Neural progenitor cell (in vitro differentiated cells): ENCODE measurements at regions not wholly inside any gene's neighbourhood (a gene's known extent, or its start where the extent isn't known, plus 50 kb on each side); places are given as distances from the start of the nearest gene placed in this dataset.

Source experiments
- DNase-seq: peaks from one replicate; pipeline ENCODE4 v3.0.0-alpha.2; 2016; ENCODE audit warnings: low spot score
- H2AFZ ChIP-seq: fragments of 200-600 bp; sonication (generic); replicated peaks from 2 replicates; pipeline ENCODE4 v1.6.1; 2016; ENCODE audit warnings: antibody characterized with exemption
- H3F3A ChIP-seq: fragments of 200-600 bp; sonication (generic); 2 replicates; pipeline ENCODE4 v1.6.1; 2016; ENCODE audit warnings: antibody characterized with exemption, low read depth
- H3K27ac ChIP-seq: fragments of 200-600 bp; sonication (generic); 2 replicates; pipeline ENCODE4 v1.5.1; 2016; ENCODE audit warnings: mild to moderate bottlenecking
- H3K27me3 ChIP-seq: fragments of 200-600 bp; sonication (generic); 2 replicates; pipeline ENCODE4 v1.6.1; 2016; ENCODE audit warnings: mild to moderate bottlenecking, moderate library complexity
- H3K36me3 ChIP-seq: fragments of 200-600 bp; sonication (generic); 2 replicates; pipeline ENCODE4 v1.5.1; 2016
- H3K4me1 ChIP-seq: fragments of 200-600 bp; sonication (generic); 2 replicates; pipeline ENCODE4 v1.6.1; 2016; ENCODE audit warnings: mixed run types
- H3K4me2 ChIP-seq: fragments of 200-600 bp; sonication (generic); 2 replicates; pipeline ENCODE4 v1.6.1; 2016
- H3K4me3 ChIP-seq: fragments of 200-600 bp; sonication (generic); 2 replicates; pipeline ENCODE4 v1.5.1; 2016
- H3K79me2 ChIP-seq: fragments of 200-600 bp; sonication (generic); 2 replicates; pipeline ENCODE4 v1.6.1; 2016; ENCODE audit warnings: low read depth
- H3K9ac ChIP-seq: fragments of 200-600 bp; sonication (generic); 2 replicates; pipeline ENCODE4 v1.6.1; 2016
- H3K9me3 ChIP-seq: fragments of 200-600 bp; sonication (generic); 2 replicates; pipeline ENCODE4 v1.5.1; 2016; ENCODE audit warnings: low read depth
- H4K20me1 ChIP-seq: fragments of 200-600 bp; sonication (generic); 2 replicates; pipeline ENCODE4 v1.6.1; 2016; ENCODE audit warnings: low read depth
- H3K27ac Mint-ChIP-seq: 3 replicates; pipeline ENCODE4 v1.8.0; 2021; ENCODE audit warnings: mixed read lengths
- H3K27me3 Mint-ChIP-seq: 2 replicates; pipeline ENCODE4 v1.8.0; 2022; ENCODE audit warnings: low read depth, mild to moderate bottlenecking, inconsistent platforms, moderate library complexity, mixed read lengths; ENCODE audit not compliant: insufficient read depth
- H3K36me3 Mint-ChIP-seq: 3 replicates; pipeline ENCODE4 v1.8.0; 2021; ENCODE audit warnings: mixed read lengths
- H3K4me1 Mint-ChIP-seq: 3 replicates; pipeline ENCODE4 v1.8.0; 2021; ENCODE audit warnings: mixed read lengths
- H3K4me3 Mint-ChIP-seq: 3 replicates; pipeline ENCODE4 v1.8.0; 2021; ENCODE audit warnings: mild to moderate bottlenecking, moderate library complexity, mixed read lengths
- H3K9me3 Mint-ChIP-seq: 3 replicates; pipeline ENCODE4 v1.8.0; 2020; ENCODE audit warnings: mixed read lengths
- CTCF ChIP-seq: fragments of 200-600 bp; sonication (generic); IDR thresholded peaks from 2 replicates; pipeline ENCODE4 v1.5.1; 2017; ENCODE audit warnings: antibody characterized with exemption, mild to moderate bottlenecking
- EZH2 ChIP-seq: fragments of 200-600 bp; sonication (generic); IDR thresholded peaks from 2 replicates; pipeline ENCODE4 v1.6.1; 2017; ENCODE audit warnings: antibody characterized with exemption, mild to moderate bottlenecking, moderate library complexity
- EZH2phosphoT487 ChIP-seq: fragments of 200-600 bp; sonication (generic); IDR thresholded peaks from 2 replicates; pipeline ENCODE4 v1.6.1; 2017; ENCODE audit warnings: antibody characterized with exemption

- Histone ChIP-seq H3K4me2 (no peak overlapping the region), H3K79me2 (no peaks in the 10 kb centered on the region), H2AFZ (no peak overlapping the region), H3K9ac (no peak overlapping the region), H3F3A (no peaks in the 10 kb centered on the region), H3K9me3 (no peaks in the 10 kb centered on the region), H3K4me3 (no peak overlapping the region), H3K27me3 (no peaks in the 10 kb centered on the region), H4K20me1 (no peaks in the 10 kb centered on the region), H3K4me1 (peaks cover 7% of the 10 kb centered on the region), H3K27ac (no peak overlapping the region), H3K36me3 (no peaks in the 10 kb centered on the region)
- no peak for TF ChIP-seq EZH2
- no peak for TF ChIP-seq CTCF
- DNase-seq, result no peak
- Mint-ChIP-seq H3K36me3 (no peaks in the 10 kb centered on the region), H3K27me3 (no peaks in the 10 kb centered on the region), H3K27ac (no peak overlapping the region), H3K9me3 (no peaks in the 10 kb centered on the region), H3K4me1 (no peaks in the 10 kb centered on the region), H3K4me3 (no peak overlapping the region)
Observed at GRCh38 chr10:60479305-60480020, 89.8 kb upstream of the ANK3 start.

GRCh38 chr10:60476451-60476850 is 86.8 kb upstream of the ANK3 start:
- DNase-seq, result no peak
- Mint-ChIP-seq H3K9me3 (no peaks in the 10 kb centered on the region), H3K36me3 (no peaks in the 10 kb centered on the region), H3K4me3 (no peak overlapping the region), H3K27me3 (no peaks in the 10 kb centered on the region), H3K4me1 (no peaks in the 10 kb centered on the region), H3K27ac (no peak overlapping the region)
- Histone ChIP-seq H3K79me2 (no peaks in the 10 kb centered on the region), H3F3A (no peaks in the 10 kb centered on the region), H2AFZ (no peak overlapping the region), H3K9ac (no peak overlapping the region), H3K9me3 (no peaks in the 10 kb centered on the region), H3K4me3 (no peak overlapping the region), H3K4me1 (peaks cover 7% of the 10 kb centered on the region), H3K4me2 (no peak overlapping the region), H3K36me3 (no peaks in the 10 kb centered on the region), H3K27me3 (no peaks in the 10 kb centered on the region), H4K20me1 (no peaks in the 10 kb centered on the region), H3K27ac (no peak overlapping the region)
- TF ChIP-seq EZH2phosphoT487 (no peak), EZH2 (no peak), CTCF (no peak)

GRCh38 chr10:60473557-60473956 is 83.9 kb upstream of the ANK3 start:
- no peak overlapping the region for H3K27ac Mint-ChIP-seq
- Histone ChIP-seq H2AFZ (no peak overlapping the region), H4K20me1 (no peaks in the 10 kb centered on the region), H3K4me1 (no peaks in the 10 kb centered on the region), H3K4me3 (no peak overlapping the region), H3K4me2 (no peak overlapping the region), H3K36me3 (no peaks in the 10 kb centered on the region), H3F3A (no peaks in the 10 kb centered on the region), H3K27me3 (no peaks in the 10 kb centered on the region), H3K9me3 (no peaks in the 10 kb centered on the region), H3K9ac (no peak overlapping the region), H3K27ac (no peak overlapping the region), H3K79me2 (no peaks in the 10 kb centered on the region)
- TF ChIP-seq EZH2phosphoT487 (no peak), CTCF (no peak), EZH2 (no peak)
- H3K4me1 Mint-ChIP-seq, result no peaks in the 10 kb centered on the region
- DNase-seq, result no peak
- H3K9me3 Mint-ChIP-seq, result no peaks in the 10 kb centered on the region
- H3K27me3 Mint-ChIP-seq, result no peaks in the 10 kb centered on the region
- H3K36me3 Mint-ChIP-seq, result no peaks in the 10 kb centered on the region
- H3K4me3 Mint-ChIP-seq, result no peak overlapping the region
